ENCODE measurements at regions not wholly inside any gene's neighbourhood (a gene's known extent, or its start where the extent isn't known, plus 50 kb on each side); places are given as distances from the start of the nearest gene placed in this dataset.
A peak's percentile ranks its signal among the peaks of the same experiment; 100 is the strongest.
"Not testable (repeated sequence)": the region's sequence is repeated elsewhere in the genome, so short reads cannot be mapped to it uniquely, and the experiment has no call there.

DNA sequence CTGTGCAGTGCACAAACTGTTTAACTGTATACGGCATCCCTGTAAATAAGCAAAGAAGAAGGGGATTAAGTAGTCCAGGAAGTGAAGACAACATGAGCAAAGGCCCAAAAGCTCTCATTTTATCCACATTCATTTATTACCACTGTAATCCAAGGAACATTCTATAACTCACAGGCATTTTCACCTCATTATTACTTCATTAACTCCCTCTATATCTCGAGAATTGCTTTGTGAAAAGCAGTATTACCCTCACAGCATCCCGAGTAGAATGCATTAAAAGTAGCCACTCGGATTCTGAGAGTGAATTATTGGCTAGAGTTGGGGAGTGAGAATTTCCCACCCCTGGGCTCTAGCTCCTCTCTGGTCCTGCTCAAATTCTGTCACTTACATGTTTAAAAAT lies 51.0 kb upstream of the CHCHD3 start:
- DNase-seq (ENCODE audit: low read depth in 2 of 2) = no peak

DNA sequence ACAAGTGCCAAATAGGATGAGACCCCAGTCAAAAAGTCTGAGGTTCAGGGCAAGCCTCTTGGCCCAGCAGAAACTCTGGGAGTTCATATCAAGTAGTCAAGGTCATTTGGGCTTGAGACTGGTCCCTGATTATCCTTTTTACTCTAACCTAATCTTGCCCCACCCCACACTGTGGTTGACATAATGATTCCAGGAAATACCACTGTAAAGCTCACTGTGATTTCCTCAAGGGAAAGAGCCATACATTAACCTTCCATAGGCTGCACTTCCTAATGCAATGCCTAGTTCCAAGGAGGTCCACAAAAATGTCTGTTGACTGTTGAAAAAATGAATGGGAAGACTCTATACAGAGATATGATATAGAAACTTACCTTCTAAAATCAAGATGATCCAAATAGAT lies 52.9 kb upstream of the CHCHD3 start:
- no peak for DNase-seq (ENCODE audit: low read depth in 2 of 2)

DNA sequence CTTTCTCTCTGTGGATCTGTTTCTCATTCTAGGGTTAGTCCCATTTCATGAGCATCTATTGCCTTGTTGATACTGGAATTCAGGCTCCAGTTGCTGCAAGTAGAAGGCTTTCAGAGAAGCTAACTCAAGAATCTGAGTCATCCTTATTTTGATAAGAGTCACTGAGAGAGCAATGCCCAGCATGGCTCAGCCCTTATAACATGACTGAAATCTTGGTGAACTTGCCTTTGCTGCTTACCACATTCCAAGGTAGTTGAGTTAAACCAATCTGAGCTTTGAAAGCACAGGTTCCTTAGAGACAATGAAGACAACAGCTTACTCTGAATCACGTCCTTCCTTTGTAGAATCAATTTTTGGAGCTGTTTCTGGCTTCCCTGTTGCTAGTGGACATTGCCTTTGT lies 53.6 kb upstream of the CHCHD3 start:
- no peak for DNase-seq (ENCODE audit: low read depth in 2 of 2)

DNA sequence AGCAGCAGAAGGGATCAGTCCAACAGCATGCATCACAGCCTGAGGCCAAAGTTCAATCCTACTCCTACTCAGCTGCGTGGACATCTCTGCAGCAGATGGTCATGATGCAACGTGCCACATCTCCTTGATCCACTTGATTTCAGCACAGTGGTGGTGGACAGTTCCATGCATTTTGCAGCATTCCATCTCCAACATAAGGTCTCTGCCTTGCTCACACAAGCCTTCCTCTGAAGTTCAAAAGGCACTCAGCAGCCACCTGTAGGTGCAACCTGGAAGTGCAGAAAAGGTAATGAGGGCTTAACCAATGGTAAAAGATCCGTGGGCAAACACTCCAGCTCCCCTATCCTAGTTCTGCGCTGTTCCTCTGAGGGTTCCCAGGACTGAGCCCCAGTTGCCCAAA lies 57.5 kb upstream of the CHCHD3 start:
- DNase-seq (ENCODE audit: low read depth in 2 of 2) = peak; percentile 9 to 12

DNA sequence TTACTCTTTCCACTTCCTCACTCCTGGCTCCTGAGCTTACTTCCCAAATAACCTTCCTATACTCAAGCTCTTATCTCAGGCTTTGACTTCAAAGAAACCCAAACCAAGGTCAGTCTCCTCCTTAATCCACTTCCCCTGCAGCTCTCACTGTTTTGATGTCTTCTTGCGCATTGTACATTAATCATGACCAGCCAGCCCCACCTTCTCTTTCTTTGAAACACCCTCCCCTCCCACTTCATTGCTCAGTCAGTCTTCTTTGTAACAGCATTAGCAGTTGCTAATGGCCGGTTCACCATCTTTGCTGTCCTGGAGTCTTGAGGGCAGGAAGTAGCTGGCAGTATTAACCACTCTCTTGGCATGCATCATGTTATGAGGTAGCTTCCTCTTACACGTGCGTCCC lies 57.9 kb upstream of the CHCHD3 start:
- DNase-seq (ENCODE audit: low read depth in 2 of 2) = no peak

DNA sequence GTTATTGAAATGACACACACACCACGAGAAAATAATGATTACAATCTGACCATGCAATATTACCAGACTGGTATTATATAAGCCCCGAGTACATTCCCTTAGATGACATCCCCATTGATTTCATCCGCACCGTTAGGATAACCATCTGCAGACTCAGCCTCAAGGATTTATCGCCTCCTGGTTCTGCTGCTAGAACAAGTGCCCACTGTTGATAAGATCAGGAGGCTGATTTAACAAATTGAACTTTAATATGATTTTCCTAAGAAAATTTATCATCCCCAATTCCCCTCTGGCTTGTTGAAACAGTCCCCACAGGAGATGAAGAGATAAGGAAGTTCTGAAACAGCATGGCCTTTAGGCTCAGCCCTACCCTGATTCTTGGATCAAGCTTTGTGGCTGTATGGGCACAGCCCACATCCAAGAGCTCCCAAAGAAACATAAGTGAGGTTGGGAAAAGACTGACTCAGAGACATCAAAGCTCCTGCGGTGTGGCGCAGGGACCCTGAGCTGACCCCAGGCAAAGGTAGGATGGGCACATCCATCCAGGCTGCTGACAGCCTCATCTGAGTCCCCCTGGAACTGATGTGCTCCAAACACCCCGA lies 59.2 kb upstream of the CHCHD3 start:
- no peak for DNase-seq (ENCODE audit: low read depth in 2 of 2)

DNA sequence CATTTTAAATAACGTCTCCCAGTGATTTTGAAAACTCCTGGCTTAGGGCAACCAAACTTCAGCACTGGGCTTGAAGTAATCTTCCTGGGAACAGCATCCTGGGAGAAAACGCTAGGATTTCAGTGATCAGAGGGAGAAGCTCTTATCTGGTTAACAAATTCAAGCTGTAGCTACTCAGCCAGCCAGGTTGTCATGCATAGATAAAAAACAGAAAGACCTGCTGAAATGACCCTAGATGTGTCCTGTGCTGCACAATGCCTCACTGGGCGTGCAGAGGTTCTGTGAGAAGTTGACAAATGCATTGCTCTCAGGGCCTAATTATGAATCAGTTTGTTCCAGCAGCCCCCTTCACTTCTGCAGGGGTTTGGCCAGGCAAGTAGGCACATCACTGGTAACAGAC lies 68.9 kb upstream of the CHCHD3 start:
- DNase-seq (ENCODE audit: low read depth in 2 of 2) = no peak

DNA sequence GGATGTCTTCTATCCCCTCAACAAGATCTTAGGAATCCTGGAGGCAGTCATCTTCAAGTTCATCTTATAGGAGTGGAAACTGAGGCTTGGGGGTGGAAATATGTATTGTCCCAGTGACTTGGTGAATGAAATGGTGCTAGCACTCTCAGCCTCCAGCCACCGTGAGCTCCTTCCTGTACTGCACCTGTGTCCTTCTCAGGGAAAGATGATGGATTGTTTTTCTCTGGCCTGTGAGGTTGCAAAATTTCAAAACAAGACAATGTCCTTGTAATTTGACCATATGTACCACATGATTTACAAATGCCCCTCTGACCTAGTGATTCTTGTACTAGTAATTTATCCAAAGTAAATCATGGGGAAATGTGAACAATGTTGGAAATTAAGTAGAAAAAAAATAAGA lies 71.0 kb upstream of the CHCHD3 start:
- no peak for DNase-seq (ENCODE audit: low read depth in 2 of 2)

DNA sequence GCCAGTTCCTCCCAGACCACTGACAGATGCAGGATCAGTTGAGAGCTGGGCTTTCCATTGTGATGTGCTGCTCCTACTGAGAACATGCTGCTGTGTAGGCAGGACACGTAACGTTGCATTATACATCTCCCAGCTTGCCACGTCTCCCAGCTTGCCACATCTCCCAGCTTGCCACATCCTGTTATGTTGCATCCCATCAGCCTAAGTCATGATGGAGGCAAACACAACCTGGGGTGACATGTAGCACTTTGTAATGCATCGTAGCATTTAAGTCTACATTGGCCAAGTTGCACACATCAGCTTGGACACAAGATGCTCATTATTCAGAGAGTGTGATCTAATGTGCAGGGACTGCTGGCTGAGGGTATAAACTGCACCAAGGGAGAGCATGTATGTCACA lies 73.3 kb upstream of the CHCHD3 start:
- DNase-seq (ENCODE audit: low read depth in 2 of 2) = no peak

DNA sequence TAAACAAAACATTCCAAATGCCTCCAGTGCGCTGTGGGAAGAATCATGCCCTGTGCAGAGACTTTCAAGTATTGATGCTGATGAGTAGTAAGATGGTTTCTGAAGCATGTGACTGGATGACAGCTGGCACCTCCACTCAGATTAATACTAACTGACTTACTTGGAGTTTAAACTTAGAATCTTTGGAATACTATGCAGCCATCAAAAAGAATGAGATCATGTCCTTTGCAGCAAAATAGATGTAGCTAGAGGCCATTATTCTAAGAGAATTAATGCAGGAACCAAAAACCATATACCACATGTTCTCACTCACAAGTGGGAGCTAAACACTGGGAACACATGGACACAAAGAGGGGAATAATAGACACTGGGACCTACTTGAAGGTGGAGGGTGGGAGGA lies 73.8 kb upstream of the CHCHD3 start:
- DNase-seq (ENCODE audit: low read depth in 2 of 2) = no peak

DNA sequence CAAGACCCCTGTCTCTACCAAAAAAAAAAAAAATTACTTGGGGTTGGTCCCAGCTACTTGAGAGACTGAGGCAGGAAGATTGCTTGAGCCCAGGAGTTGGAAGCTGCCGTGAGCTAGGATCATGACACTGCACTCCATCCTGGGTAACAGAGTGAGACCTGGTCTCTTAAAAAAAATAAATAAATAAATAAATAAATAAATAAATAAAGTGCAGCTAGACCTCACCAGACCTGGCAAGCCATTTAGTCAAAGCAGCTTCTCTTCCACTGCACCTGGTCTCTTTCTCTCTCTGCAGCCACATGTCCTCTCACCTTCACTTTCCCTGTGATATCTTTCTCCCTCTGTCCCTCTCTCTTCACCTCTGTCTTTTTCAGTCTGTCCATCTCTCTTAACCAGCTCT lies 75.2 kb upstream of the CHCHD3 start:
- DNase-seq (ENCODE audit: low read depth in 2 of 2) = no peak

DNA sequence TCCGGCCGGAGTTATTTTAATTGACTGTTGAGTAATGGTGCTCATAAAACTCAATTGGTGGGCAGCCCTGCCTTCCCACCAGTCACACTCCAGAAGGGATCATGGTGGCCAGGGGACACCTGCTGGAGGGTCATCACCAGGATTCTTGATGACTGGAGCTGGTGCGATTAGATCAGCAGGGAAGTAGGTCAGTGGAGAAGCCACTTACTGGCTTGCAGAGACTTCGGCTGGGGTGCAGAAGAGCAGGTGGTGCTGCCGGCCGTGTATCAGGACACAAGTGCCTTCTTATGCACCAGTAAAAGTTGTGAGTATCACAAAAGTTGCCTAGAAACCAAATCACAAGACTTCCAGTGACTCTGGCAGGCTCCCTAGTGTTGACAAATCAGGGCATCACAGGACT lies 82.6 kb upstream of the CHCHD3 start:
- no peak for DNase-seq (ENCODE audit: low read depth in 2 of 2)

DNA sequence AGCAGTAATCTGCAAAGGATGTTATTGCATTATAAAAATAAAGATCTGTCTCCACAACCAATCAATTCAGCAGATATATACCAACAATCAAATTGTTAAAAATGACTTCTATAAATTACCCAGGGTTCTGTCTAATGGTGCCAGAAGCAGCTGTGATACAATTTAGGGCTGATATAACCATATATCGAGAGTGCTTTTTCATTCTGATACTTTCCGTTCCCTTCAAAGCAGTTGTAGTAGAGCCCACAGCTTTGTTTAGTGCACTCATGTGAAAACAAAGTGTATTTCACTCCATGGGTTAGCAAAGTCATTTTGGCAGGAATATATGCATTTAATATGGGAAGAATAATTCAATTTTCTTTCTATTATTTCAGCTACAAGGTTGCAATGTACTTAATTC lies 83.1 kb upstream of the CHCHD3 start:
- DNase-seq (ENCODE audit: low read depth in 2 of 2) = no peak

DNA sequence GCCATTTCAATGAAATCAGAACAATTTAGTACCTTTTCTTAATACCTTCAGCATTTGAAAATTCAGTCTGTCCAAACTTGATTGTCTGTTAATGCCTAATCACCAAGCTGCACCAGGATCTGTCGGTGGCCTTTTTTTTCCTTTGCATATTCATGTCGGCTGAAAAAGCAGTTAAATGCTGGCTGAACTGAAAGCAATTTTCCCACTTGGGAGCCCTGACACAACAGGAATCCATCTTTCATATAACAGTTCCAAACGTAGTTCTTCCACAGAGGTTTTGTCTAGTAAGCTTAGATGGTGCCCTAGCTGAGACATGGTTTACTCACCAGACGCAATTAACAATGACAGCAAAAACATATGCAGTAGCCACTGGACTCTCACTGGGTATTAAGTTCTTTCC lies 83.6 kb upstream of the CHCHD3 start:
- no peak for DNase-seq (ENCODE audit: low read depth in 2 of 2)

DNA sequence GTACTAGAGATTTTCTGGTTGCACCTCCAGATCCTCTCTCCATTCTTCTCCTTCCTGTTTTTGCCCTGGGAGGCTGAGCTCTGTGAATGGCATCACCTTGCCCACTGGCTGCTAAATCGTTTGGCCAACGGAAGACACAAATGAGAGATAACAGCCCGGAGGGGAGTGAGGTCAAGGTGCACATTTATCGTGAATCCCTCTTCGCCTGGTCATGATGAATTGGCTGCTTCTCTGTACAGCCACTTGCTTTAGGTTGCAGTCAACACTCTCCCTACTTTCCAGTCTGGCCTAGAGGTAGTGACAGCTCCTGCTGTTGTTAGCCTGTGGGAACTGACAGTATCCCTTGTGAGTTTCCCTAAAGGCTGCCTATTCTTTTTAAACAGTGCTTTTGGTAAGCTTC lies 85.4 kb upstream of the CHCHD3 start:
- DNase-seq (ENCODE audit: low read depth in 2 of 2) = no peak

DNA sequence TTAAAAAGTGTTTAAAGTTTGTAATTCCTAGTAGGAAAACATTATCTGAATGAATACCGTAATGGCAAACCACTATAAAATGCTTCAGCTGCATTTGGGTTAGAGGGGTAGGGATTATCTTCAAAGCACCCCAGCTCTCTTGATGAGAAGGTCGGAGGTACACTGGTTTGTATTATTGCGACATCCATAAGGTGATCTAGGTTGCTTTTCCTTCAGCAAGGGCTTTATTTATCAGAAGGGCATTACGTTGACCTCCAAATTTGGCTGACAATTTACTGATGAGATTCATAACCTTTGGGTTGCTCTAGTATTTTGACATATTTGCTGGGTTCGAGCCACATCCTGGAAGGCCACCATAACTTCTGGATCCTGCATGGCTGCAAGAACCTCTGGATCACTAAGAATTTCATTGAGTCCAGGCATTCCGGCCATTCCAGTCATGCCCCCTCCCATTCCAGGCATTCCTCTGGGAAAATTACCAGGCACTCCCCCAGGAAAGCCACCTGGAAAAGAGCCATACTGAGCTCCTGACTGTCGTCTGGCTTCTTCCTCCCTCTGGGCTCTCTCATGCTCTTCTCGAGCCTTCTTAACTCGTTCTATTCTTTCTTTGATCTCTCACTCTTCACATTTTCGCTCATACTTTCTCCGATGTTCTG lies 83.6 kb upstream of the EXOC4 start:
- not testable (repeated sequence) for DNase-seq (ENCODE audit: low read depth in 2 of 2)

DNA sequence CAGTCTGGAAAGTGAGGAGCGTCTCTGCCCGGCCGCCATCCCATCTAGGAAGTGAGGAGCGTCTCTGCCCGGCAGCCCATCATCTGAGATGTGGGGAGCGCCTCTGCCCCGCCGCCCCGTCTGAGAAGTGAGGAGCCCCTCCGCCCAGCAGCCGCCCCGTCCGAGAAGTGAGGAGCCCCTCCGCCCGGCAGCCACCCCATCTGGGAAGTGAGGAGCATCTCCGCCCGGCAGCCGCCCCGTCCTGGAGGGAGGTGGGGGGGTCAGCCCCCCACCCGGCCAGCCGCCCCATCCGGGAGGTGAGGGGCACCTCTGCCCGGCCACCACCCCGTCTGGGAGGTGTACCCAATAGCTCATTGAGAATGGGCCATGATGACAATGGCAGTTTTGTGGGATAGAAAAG lies 75.4 kb upstream of the EXOC4 start:
- not testable (repeated sequence) for DNase-seq (ENCODE audit: low read depth in 2 of 2)

DNA sequence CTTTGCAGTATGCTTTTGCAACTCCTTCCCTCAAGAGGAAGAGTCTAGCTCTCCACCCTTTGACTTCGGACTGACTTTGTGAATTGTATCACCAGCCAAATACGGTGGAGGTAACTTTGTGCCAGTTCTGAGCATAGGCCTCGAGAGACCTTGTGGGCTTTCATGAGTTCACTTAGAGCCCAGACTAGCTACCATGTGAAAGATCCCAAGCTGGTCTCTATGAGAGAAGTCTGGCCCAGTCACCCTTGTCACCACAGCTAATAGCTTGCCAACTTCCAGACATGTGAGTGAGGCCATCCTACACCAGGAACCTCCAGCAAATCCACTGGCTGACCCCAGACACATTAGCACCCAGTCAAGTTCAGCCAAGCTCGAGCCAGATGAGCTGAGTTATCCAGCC lies 72.2 kb upstream of the EXOC4 start:
- DNase-seq (ENCODE audit: low read depth in 2 of 2) = no peak

DNA sequence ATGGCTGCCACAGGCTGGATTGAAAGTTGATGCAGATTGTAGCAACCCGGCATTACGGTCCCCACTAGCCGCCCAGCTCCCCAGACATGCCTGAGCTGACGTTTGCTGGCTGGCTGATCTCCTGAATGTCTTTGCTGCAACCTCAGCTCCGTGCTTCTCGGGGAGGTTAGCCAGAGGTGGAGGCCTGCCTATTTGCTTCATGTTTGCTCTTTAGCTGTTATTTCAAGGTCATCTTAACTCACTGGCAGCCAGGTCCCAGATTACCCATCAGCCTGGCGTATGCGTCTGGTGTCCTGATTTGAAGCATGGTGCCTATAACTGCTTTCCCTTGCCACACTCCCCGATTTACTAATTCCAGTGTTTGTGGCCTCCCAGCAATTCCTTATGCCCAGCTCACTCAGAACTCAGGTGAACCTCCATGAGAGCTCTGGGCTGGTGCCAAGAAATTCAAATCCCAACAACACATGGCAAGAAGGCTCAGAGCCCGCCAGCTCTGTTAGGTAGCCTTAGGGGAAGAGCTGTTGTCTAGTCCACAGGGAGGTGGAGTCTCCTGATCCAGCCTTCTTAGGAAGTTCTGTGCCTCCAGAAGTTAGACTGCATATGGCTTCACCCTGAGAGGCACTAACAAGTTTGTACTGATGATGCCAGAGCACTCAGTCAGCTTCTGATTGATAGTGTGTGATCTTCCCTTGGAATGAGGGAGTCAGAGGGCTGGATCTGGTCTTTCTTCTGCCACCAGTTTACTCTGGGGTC lies 69.7 kb upstream of the EXOC4 start:
- DNase-seq (ENCODE audit: low read depth in 2 of 2) = no peak

DNA sequence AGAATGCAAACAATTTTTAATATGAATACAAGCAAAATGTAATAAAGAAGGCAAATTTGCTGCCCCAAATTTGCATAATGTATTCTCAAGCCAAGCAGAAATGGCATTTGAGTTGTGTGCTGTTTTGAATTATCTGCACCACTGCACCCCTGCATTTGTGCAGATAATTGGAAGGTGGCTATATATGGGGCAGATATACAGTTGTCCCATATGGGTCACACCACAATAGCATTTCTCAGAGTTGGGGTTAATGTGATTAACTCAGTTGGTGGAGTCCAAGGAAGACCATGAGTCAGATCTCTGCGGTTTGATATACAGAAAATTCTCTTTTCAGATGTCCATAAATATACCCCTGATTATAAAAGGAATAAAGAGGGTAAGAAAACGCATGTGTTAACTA lies 68.9 kb upstream of the EXOC4 start:
- DNase-seq (ENCODE audit: low read depth in 2 of 2) = no peak

DNA sequence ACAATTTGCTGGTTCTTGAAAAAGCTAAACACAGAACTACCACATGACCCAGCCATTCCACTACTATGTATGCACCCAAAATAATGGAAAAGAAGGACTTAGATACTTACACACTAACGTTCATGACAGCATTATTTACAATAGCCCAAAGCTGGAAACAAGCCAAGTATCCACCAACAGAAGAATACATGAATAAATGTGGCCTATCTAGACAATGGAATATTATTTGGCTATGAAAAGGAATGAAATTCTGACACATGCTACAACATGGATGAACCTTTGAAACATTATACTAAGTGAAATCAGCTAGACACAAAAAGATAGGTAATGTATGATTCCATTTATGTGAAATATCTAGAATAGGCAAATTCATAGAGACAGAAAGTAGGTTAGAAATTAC lies 67.4 kb upstream of the EXOC4 start:
- DNase-seq (ENCODE audit: low read depth in 2 of 2) = no peak

DNA sequence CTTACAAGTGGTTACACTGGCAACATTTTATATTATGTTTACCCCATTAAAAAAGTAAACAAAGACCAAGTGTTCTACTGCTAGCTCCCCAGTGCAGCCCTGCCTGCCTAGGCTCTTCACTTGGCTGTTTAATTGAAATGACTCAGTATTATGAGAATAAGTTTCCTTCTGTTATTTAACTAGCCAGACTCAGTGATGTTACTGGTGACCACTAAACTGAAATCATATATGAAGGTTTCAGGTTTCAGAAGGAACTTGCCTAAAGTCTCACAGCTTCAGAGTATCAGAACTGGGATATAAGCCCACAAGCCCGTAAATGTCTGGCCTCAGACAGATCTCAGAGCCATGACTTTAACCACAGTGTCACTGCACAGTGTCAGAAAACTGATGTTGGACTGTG lies 66.8 kb upstream of the EXOC4 start:
- DNase-seq (ENCODE audit: low read depth in 2 of 2) = no peak

DNA sequence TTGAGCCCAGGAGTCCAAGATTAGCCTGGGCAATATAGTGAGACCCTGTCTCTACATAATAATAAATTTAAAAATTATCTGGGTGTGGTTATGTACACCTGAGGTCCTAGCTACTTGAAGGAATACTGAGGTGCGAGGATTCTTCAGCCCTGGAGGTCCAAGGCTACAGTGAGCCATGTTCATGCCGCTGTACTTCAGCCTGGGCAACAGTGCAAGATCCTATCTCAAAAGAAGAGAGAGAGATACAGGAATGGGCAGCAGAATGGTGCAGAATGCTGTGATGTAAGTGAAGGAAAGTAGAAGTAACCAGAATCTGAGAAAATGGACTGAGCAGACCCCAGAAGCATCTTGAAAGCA lies 62.7 kb upstream of the EXOC4 start:
- DNase-seq (ENCODE audit: low read depth in 2 of 2) = no peak

DNA sequence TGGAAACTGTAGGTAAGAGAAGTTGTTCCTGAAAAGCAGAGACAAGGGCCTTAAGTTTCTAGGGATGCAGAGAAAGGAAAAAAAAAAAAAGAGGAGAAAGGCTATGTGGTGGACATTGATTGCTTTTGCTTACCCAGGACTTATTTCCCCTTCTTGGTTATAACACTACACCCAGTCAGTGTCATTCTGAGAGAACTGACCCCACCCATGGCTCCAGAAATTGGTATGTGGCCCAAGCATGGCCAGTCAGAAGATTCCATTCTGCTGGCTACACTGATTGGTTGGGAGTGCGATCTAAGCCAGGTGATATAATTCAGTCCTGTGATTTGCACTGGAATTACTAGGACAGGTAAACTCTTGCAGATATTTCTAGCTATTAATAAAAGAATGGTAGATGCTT lies 62.2 kb upstream of the EXOC4 start:
- DNase-seq (ENCODE audit: low read depth in 2 of 2) = no peak

Data from fibroblast of skin of left quadriceps (primary cell).